ENCODE measurements at regions not wholly inside any gene's neighbourhood (a gene's known extent, or its start where the extent isn't known, plus 50 kb on each side); places are given as distances from the start of the nearest gene placed in this dataset.

GRCh38 chr2:217736776-217737550, 265.8 kb downstream of the TNS1 start:
- TF ChIP-seq CTCF (IDR thresholded peaks at IDR 0.05) (no peak), POLR2A (IDR thresholded peaks at IDR 0.05) (no peak)

All from body of pancreas (tissue), 4 donors.